Panc1 (cell line): ENCODE measurements at regions not wholly inside any gene's neighbourhood (a gene's known extent, or its start where the extent isn't known, plus 50 kb on each side); places are given as distances from the start of the nearest gene placed in this dataset.

Experiments used
- ATAC-seq: fragments of 200-7000 bp; cut with Tn5 transposase; 2 replicates; pipeline ENCODE4 v1.9.1; 2020; ENCODE audit warnings: mild to moderate bottlenecking, moderate library complexity
- BruUV-seq: library from RNA; stranded (reverse); fragments of 400-500 nt; replicated peaks from 2 replicates; lab custom pipeline; 2021; lab: Mats Ljungman, UMichigan
- CTCF ChIA-PET: fragments of 300-600 bp; sonication (Branson Sonifier 250); formaldehyde crosslinking; loops from one replicate; lab custom pipeline; 2022; ENCODE audit warnings: antibody characterized with exemption; lab: Charles Lee
- POLR2A ChIA-PET: fragments of 300-600 bp; sonication (Branson Sonifier 250); formaldehyde crosslinking; loops from one replicate; lab custom pipeline; 2022; ENCODE audit warnings: antibody characterized with exemption; lab: Charles Lee
- DNase-seq: peaks from one replicate; pipeline ENCODE4 v3.0.0-alpha.2; 2010; ENCODE audit warnings: low read depth, low spot score
- H3K27ac ChIP-seq: 2 replicates; pipeline ENCODE4 v1.5.1; 2011; ENCODE audit warnings: mild to moderate bottlenecking, low read length, inconsistent platforms
- H3K27me3 ChIP-seq: fragments of 200-500 bp; sonication (Bioruptor generic); 2 replicates; pipeline ENCODE4 v1.6.0; 2014; ENCODE audit warnings: low read length, inconsistent platforms; ENCODE audit not compliant: control insufficient read depth, insufficient read depth
- H3K36me3 ChIP-seq: fragments of 200-500 bp; sonication (Bioruptor generic); 2 replicates; pipeline ENCODE4 v1.5.1; 2014; ENCODE audit warnings: inconsistent platforms, mild to moderate bottlenecking, low read length, moderate library complexity; ENCODE audit not compliant: control insufficient read depth, insufficient read depth
- H3K4me1 ChIP-seq: 2 replicates; pipeline ENCODE4 v1.5.1; 2011; ENCODE audit warnings: inconsistent platforms, mild to moderate bottlenecking, low read length, moderate library complexity; ENCODE audit not compliant: control insufficient read depth, insufficient read depth
- H3K4me3 ChIP-seq, 2 experiments: 2 replicates each; pipeline ENCODE4 v1.5.1; 2011 to 2012; ENCODE audit warnings: low read depth in 2 of 2, low read length in 2 of 2, mild to moderate bottlenecking in 2 of 2, inconsistent platforms in 1 of 2, moderate library complexity in 1 of 2
- H3K9me3 ChIP-seq: fragments of 200-500 bp; sonication (Bioruptor generic); 2 replicates; pipeline ENCODE4 v1.5.1; 2014; ENCODE audit warnings: low read depth, mild to moderate bottlenecking, inconsistent platforms, low read length, moderate library complexity; ENCODE audit not compliant: control insufficient read depth, insufficient read depth
- CTCF ChIP-seq: fragments of 450-650 bp; IDR thresholded peaks from 2 replicates; pipeline ENCODE4 v1.5.1; 2017; ENCODE audit warnings: mild to moderate bottlenecking
- POLR2AphosphoS5 ChIP-seq: IDR thresholded peaks from 2 replicates; pipeline ENCODE4 v1.6.1; 2012; ENCODE audit warnings: mild to moderate bottlenecking, low read depth, low read length, moderate library complexity
- REST ChIP-seq, 2 experiments: IDR thresholded peaks; 2 replicates each; pipeline ENCODE4 v1.6.1; 2011 to 2012; ENCODE audit warnings: low read depth in 2 of 2, control low read depth in 1 of 2, low read length in 1 of 2, mild to moderate bottlenecking in 1 of 2, moderate library complexity in 1 of 2; ENCODE audit not compliant: insufficient read depth in 1 of 2
- SIN3A ChIP-seq: IDR thresholded peaks from 2 replicates; pipeline ENCODE4 v1.6.1; 2012; ENCODE audit warnings: low read depth, mild to moderate bottlenecking, low read length, moderate library complexity, borderline replicate concordance; ENCODE audit not compliant: insufficient read depth
- TCF7L2 ChIP-seq: IDR thresholded peaks from 2 replicates; pipeline ENCODE4 v1.6.1; 2011; ENCODE audit warnings: mild to moderate bottlenecking, low read depth, low read length, inconsistent platforms
- in situ Hi-C: cut with HindIII; loops from 2 replicates; pipeline ENCODE4 v1.10.0; 2016; ENCODE audit warnings: low sequenced_read_pairs, low pct_unique_long_range_greater_than_20kb
- intact Hi-C: fragments of 100-400 bp; cut with micrococcal nuclease; formaldehyde crosslinking; loops from one replicate; pipeline ENCODE4 v1.10.0; 2022; ENCODE audit not compliant: unreplicated experiment

- CTCF ChIA-PET = no interaction called here
- DNase-seq (no peak), ATAC-seq (no peak)
- no TSS peak for BruUV-seq
- TF ChIP-seq TCF7L2 (no peak), CTCF (no peak)
- in situ Hi-C loops = no loop called here
- H3K9me3 ChIP-seq = no peaks in the 10 kb centered on the region
- no peaks in the 10 kb centered on the region for H3K4me1 ChIP-seq
- H3K27me3 ChIP-seq = no peaks in the 10 kb centered on the region
- POLR2A ChIA-PET = interaction anchor here (0.7 kb wide), 2 partner anchors 16 to 98 kb away, joined by 3 to 4 read pairs; no protein-coding TSS in a partner anchor
- intact Hi-C loops = no loop called here
- no peak overlapping the region for H3K4me3 ChIP-seq
- no peak overlapping the region; the same call in 1 of the 2 replicates for H3K27ac ChIP-seq
- no peaks in the 10 kb centered on the region for H3K36me3 ChIP-seq
Measured at GRCh38 chr7:131147604-131148003, 180.1 kb upstream of the MKLN1 start.

- Histone ChIP-seq H3K9me3 (no peaks in the 10 kb centered on the region), H3K4me3 (no peak overlapping the region), H3K27ac (no peak overlapping the region), H3K4me1 (no peaks in the 10 kb centered on the region), H3K27me3 (no peaks in the 10 kb centered on the region), H3K36me3 (no peaks in the 10 kb centered on the region)
- no peak for TF ChIP-seq TCF7L2
- no peak for TF ChIP-seq SIN3A
- no peak for TF ChIP-seq REST (IDR thresholded peaks at IDR 0.05; ENCODE audit: insufficient read depth in 1 of 2, low read depth in 2 of 2, low read length in 1 of 2)
- TF ChIP-seq POLR2AphosphoS5 = no peak
- TF ChIP-seq CTCF = no peak
- ATAC-seq (no peak), DNase-seq (no peak)
- in situ Hi-C loops (no loop called here), intact Hi-C loops (no loop called here)
- no TSS peak for BruUV-seq
- POLR2A ChIA-PET = no interaction called here
- CTCF ChIA-PET = no interaction called here
Measured at GRCh38 chr7:131148258-131148657, 179.4 kb upstream of the MKLN1 start.
